Neural crest cell (in vitro differentiated cells): ENCODE measurements at regions not wholly inside any gene's neighbourhood (a gene's known extent, or its start where the extent isn't known, plus 50 kb on each side); places are given as distances from the start of the nearest gene placed in this dataset.

ENCODE experiments used
- DNase-seq: peaks from one replicate; pipeline ENCODE4 v3.0.0; 2021; ENCODE audit warnings: low read depth, mixed read lengths, low spot score
- H3K27ac Mint-ChIP-seq: one replicate; pipeline ENCODE4 v1.8.0; 2021; ENCODE audit warnings: mild to moderate bottlenecking, mixed read lengths; ENCODE audit not compliant: unreplicated experiment
- H3K27me3 Mint-ChIP-seq: 2 replicates; pipeline ENCODE4 v1.8.0; 2021; ENCODE audit warnings: low read depth, mild to moderate bottlenecking, mixed read lengths
- H3K36me3 Mint-ChIP-seq: 2 replicates; pipeline ENCODE4 v1.8.0; 2021; ENCODE audit warnings: low read depth, mild to moderate bottlenecking, mixed read lengths
- H3K4me1 Mint-ChIP-seq: 2 replicates; pipeline ENCODE4 v1.8.0; 2021; ENCODE audit warnings: mixed read lengths
- H3K4me3 Mint-ChIP-seq: one replicate; pipeline ENCODE4 v1.8.0; 2021; ENCODE audit warnings: mild to moderate bottlenecking, mixed read lengths
- H3K9me3 Mint-ChIP-seq: 2 replicates; pipeline ENCODE4 v1.8.0; 2021; ENCODE audit warnings: mixed read lengths
- CTCF ChIP-seq: fragments of 200-600 bp; sonication (generic); conservative IDR thresholded peaks from 2 replicates; pipeline ENCODE4 v1.5.0; 2021; ENCODE audit warnings: antibody characterized with exemption, mild to moderate bottlenecking

- Mint-ChIP-seq H3K4me3 (no peak overlapping the region), H3K27ac (no peak overlapping the region), H3K27me3 (no peaks in the 10 kb centered on the region), H3K36me3 (peaks cover 9% of the 10 kb centered on the region), H3K4me1 (peaks cover 56% of the 10 kb centered on the region), H3K9me3 (no peaks in the 10 kb centered on the region)
- no peak for TF ChIP-seq CTCF
- no peak for DNase-seq
These were observed 199.1 kb downstream of the GLI2 start for GRCh38 chr2:120934574-120935338.

GRCh38 chr2:120935339-120936313, 200.0 kb downstream of the GLI2 start:
- Mint-ChIP-seq H3K27ac (no peak overlapping the region), H3K36me3 (peaks cover 6% of the 10 kb centered on the region), H3K4me3 (no peak overlapping the region), H3K9me3 (no peaks in the 10 kb centered on the region), H3K4me1 (peaks cover 64% of the 10 kb centered on the region), H3K27me3 (no peaks in the 10 kb centered on the region)
- TF ChIP-seq CTCF, result no peak
- DNase-seq, result no peak

- Mint-ChIP-seq H3K27me3 (no peaks in the 10 kb centered on the region), H3K9me3 (no peaks in the 10 kb centered on the region), H3K27ac (no peak overlapping the region), H3K4me1 (peaks cover 71% of the 10 kb centered on the region), H3K36me3 (no peaks in the 10 kb centered on the region), H3K4me3 (no peak overlapping the region)
- TF ChIP-seq CTCF, result no peak
- DNase-seq, result no peak
These were observed 201.0 kb downstream of the GLI2 start for GRCh38 chr2:120936476-120937334.

- DNase-seq, result no peak
- Mint-ChIP-seq H3K27me3 (no peaks in the 10 kb centered on the region), H3K27ac (no peak overlapping the region), H3K9me3 (no peaks in the 10 kb centered on the region), H3K4me3 (no peak overlapping the region), H3K36me3 (peaks cover 6% of the 10 kb centered on the region), H3K4me1 (peaks cover 73% of the 10 kb centered on the region)
- TF ChIP-seq CTCF, result no peak
These were observed 202.0 kb downstream of the GLI2 start for GRCh38 chr2:120937686-120938044.
